K562 (cell line): ENCODE measurements at regions not wholly inside any gene's neighbourhood (a gene's known extent, or its start where the extent isn't known, plus 50 kb on each side); places are given as distances from the start of the nearest gene placed in this dataset.

Source experiments
- ATAC-seq: fragments of 200-7000 bp; cut with Tn5 transposase; 3 replicates; pipeline ENCODE4 v1.9.1; 2020; ENCODE audit warnings: moderate library complexity
- BruUV-seq: library from RNA; stranded (reverse); fragments of 400-500 nt; replicated peaks from 2 replicates; lab custom pipeline; 2021; lab: Mats Ljungman, UMichigan
- CTCF ChIA-PET: fragments of 300-600 bp; formaldehyde crosslinking; extraction: SDS; loops from one replicate; lab custom pipeline; 2021; ENCODE audit warnings: low intra/inter-chr PET ratio; lab: Yijun Ruan, JAX
- POLR2A ChIA-PET: fragments of 300-600, 350-650 bp; sonication (Branson Sonifier 250); formaldehyde crosslinking; extraction: SDS; loops from one replicate; lab custom pipeline; 2021; ENCODE audit warnings: antibody characterized with exemption, inconsistent platforms; lab: Yijun Ruan, JAX
- DNase-seq, 4 experiments: peaks; one replicate each; pipeline versions ENCODE4 v3.0.0 to v3.0.0-alpha.2; 2011 to 2018; ENCODE audit warnings: low spot score in 3 of 4, mixed read lengths in 3 of 4; ENCODE audit errors: extremely low read depth in 1 of 4
- FAIRE-seq: peaks from 2 replicates; lab custom pipeline; 2011; peaks lifted over from hg19 to GRCh38; lab: Jason Lieb, UNC
- H2AFZ ChIP-seq: 2 replicates; pipeline ENCODE4 v1.6.0; 2011; ENCODE audit warnings: low read depth, low read length, control low read depth, inconsistent platforms
- H3K27ac ChIP-seq: fragments of 200-600 bp; 3 replicates; pipeline ENCODE4 v1.8.0; 2011; ENCODE audit warnings: low read depth, mild to moderate bottlenecking, control low read depth, inconsistent platforms, low read length, moderate library complexity, mixed read lengths; ENCODE audit errors: extremely low read depth
- H3K27me3 ChIP-seq, 2 experiments: fragments of 300-600 bp in 1 of 2; 2 replicates in 1 of 2; 3 replicates in 1 of 2; pipeline versions ENCODE4 v1.6.0 to v1.8.0; 2011; ENCODE audit warnings: inconsistent platforms in 2 of 2, low read length in 2 of 2, mild to moderate bottlenecking in 1 of 2, mixed read lengths in 1 of 2, moderate library complexity in 1 of 2; ENCODE audit not compliant: control insufficient read depth in 2 of 2, insufficient read depth in 2 of 2
- H3K36me3 ChIP-seq: fragments of 300-600 bp; 3 replicates; pipeline ENCODE4 v1.8.0; 2011; ENCODE audit warnings: mild to moderate bottlenecking, low read length, inconsistent platforms; ENCODE audit not compliant: control insufficient read depth, insufficient read depth
- H3K4me1 ChIP-seq, 2 experiments: fragments of 200-600 bp in 1 of 2; replicated peaks in 1 of 2; 2 replicates in 1 of 2; 3 replicates in 1 of 2; pipeline versions ENCODE4 v1.5.1 to v1.8.0; 2011; ENCODE audit warnings: inconsistent platforms in 2 of 2, low read length in 2 of 2, mild to moderate bottlenecking in 1 of 2, mixed read lengths in 1 of 2, moderate library complexity in 1 of 2; ENCODE audit not compliant: control insufficient read depth in 2 of 2, insufficient read depth in 2 of 2
- H3K4me2 ChIP-seq: 2 replicates; pipeline ENCODE4 v1.6.1; 2011; ENCODE audit warnings: low read length, control low read depth, inconsistent platforms, mixed read lengths; ENCODE audit not compliant: insufficient read depth
- H3K4me3 ChIP-seq: fragments of 200-600 bp; sonication (generic), shearing (Covaris generic); 2 replicates; pipeline ENCODE4 v1.5.1; 2016; ENCODE audit warnings: control low read depth, inconsistent platforms
- H3K79me2 ChIP-seq: fragments of 200-600 bp; 3 replicates; pipeline ENCODE4 v1.8.0; 2011; ENCODE audit warnings: low read length, inconsistent platforms; ENCODE audit not compliant: control insufficient read depth, insufficient read depth
- H3K9ac ChIP-seq, 2 experiments: 2 replicates each; pipeline versions ENCODE4 v1.6.0 to v1.6.1; 2011; ENCODE audit warnings: low read depth in 2 of 2, low read length in 2 of 2, control low read depth in 1 of 2, inconsistent platforms in 1 of 2, mild to moderate bottlenecking in 1 of 2, mixed read lengths in 1 of 2; ENCODE audit not compliant: insufficient read depth in 1 of 2
- H3K9me1 ChIP-seq: one replicate; pipeline ENCODE4 v1.6.0; 2011; ENCODE audit warnings: inconsistent platforms, mild to moderate bottlenecking, low read length, moderate library complexity; ENCODE audit not compliant: control insufficient read depth, insufficient read depth
- H3K9me3 ChIP-seq: replicated peaks from 2 replicates; pipeline ENCODE4 v1.5.1; 2011; ENCODE audit warnings: low read depth, low read length, inconsistent platforms; ENCODE audit not compliant: control insufficient read depth, insufficient read depth
- H4K20me1 ChIP-seq: replicated peaks from 2 replicates; pipeline ENCODE4 v1.6.1; 2011; ENCODE audit warnings: low read length, inconsistent platforms, mixed read lengths; ENCODE audit not compliant: control insufficient read depth, insufficient read depth
- ARID2 ChIP-seq: fragments of 450-650 bp; IDR thresholded peaks from 2 replicates; pipeline ENCODE4 v1.6.1; 2017; ENCODE audit warnings: antibody characterized with exemption, mild to moderate bottlenecking
- CBX1 ChIP-seq: sonication (generic); IDR thresholded peaks from 2 replicates; pipeline ENCODE4 v1.6.1; 2016; ENCODE audit warnings: antibody characterized with exemption, low read depth, mild to moderate bottlenecking
- CREB5 ChIP-seq: fragments of 250-450 bp; sonication (Bioruptor Pico); IDR thresholded peaks from 2 replicates; pipeline ENCODE4 v1.5.0; 2020; ENCODE audit warnings: mild to moderate bottlenecking
- GTF2E2 ChIP-seq: fragments of 200-800 bp; sonication (Bioruptor generic); IDR thresholded peaks from 2 replicates; pipeline ENCODE4 v1.6.1; 2016; ENCODE audit warnings: missing genetic modification characterization, missing compliant biosample characterization
- HIVEP1 ChIP-seq: fragments of 250-450 bp; sonication (Bioruptor Pico); IDR thresholded peaks from 2 replicates; pipeline ENCODE4 v1.4.0; 2020; ENCODE audit warnings: mild to moderate bottlenecking
- JUN ChIP-seq, 2 experiments: sonication (generic) in 1 of 2; formaldehyde crosslinking in 1 of 2; IDR thresholded peaks; 2 replicates each; pipeline versions ENCODE4 v1.6.1 to v1.8.0; 2012 to 2022; ENCODE audit warnings: borderline replicate concordance in 2 of 2, mild to moderate bottlenecking in 2 of 2, improper control_type of control experiment in 1 of 2, low read depth in 1 of 2, low read length in 1 of 2, missing genetic modification reagents in 1 of 2
- NFXL1 ChIP-seq: fragments of 450-650 bp; formaldehyde crosslinking; IDR thresholded peaks from 2 replicates; pipeline ENCODE4 v1.4.0; 2021; ENCODE audit warnings: mild to moderate bottlenecking
- NR3C1 ChIP-seq: sonication (generic); formaldehyde crosslinking; IDR thresholded peaks from 2 replicates; pipeline ENCODE4 v1.8.1; 2022; ENCODE audit warnings: missing genetic modification reagents
- RBFOX2 ChIP-seq: fragments of 200-400 bp; formaldehyde crosslinking; IDR thresholded peaks from 2 replicates; pipeline ENCODE4 v1.6.1; 2017; ENCODE audit warnings: low read depth, mild to moderate bottlenecking, low read length, moderate library complexity
- RCOR1 ChIP-seq, 2 experiments: IDR thresholded peaks; 2 replicates each; pipeline ENCODE4 v1.6.1; 2012; ENCODE audit warnings: low read depth in 2 of 2, low read length in 2 of 2, borderline replicate concordance in 1 of 2, improper control_type of control experiment in 1 of 2
- STAG1 ChIP-seq: sonication (generic); formaldehyde crosslinking; IDR thresholded peaks from 2 replicates; pipeline ENCODE4 v1.5.0; 2020; ENCODE audit warnings: missing genetic modification reagents, borderline replicate concordance
- ZNF436 ChIP-seq: fragments of 250-450, 450-650 bp; sonication (Bioruptor Pico); formaldehyde crosslinking; IDR thresholded peaks from 2 replicates; pipeline ENCODE4 v1.7.0; 2020; ENCODE audit warnings: mild to moderate bottlenecking
- ZNF717 ChIP-seq: fragments of 250-450 bp; sonication (Bioruptor Pico); IDR thresholded peaks from 2 replicates; pipeline ENCODE4 v1.5.0; 2021
- ZZZ3 ChIP-seq: fragments of 450-650 bp; IDR thresholded peaks from 2 replicates; pipeline ENCODE4 v1.6.1; 2016; ENCODE audit warnings: antibody characterized with exemption, mild to moderate bottlenecking, moderate library complexity
- WGBS: fragments of 100-300 bp; shearing (Covaris generic); methylation state at CpG from one replicate; pipeline ENCODE4 v1.1.6; 2016; ENCODE audit warnings: low coverage, mixed read lengths; ENCODE audit not compliant: insufficient coverage; ENCODE audit errors: missing lambda C conversion rate; 5-methylcytosine and 5-hydroxymethylcytosine counted together
- in situ Hi-C: fragments of 300-500 bp; cut with MboI; formaldehyde crosslinking; loops from 4 replicates; pipeline ENCODE4 v1.15.0; 2018; ENCODE audit warnings: inconsistent platforms, mixed read lengths
- intact Hi-C: fragments of 100-400 bp; cut with micrococcal nuclease; formaldehyde crosslinking; loops from 2 replicates; pipeline ENCODE4 v1.14.2; 2022
- TF ChIP-seq, protein P1 (sequence below): sonication (generic); formaldehyde crosslinking; IDR thresholded peaks from 2 replicates; pipeline ENCODE4 v1.8.0; 2023; ENCODE audit warnings: mild to moderate bottlenecking, missing genetic modification reagents
- TF ChIP-seq, protein P2 (sequence below): sonication (generic); formaldehyde crosslinking; IDR thresholded peaks from 2 replicates; pipeline ENCODE4 v1.9.0; 2022; ENCODE audit warnings: mild to moderate bottlenecking, missing genetic modification reagents

GRCh38 chr3:106710596-106710995, 666.6 kb upstream of the CCDC54 start:
- in situ Hi-C loops: no loop called here
- CTCF ChIA-PET: no interaction called here
- no peak for FAIRE-seq

More at GRCh38 chr3:106710596-106710995, 666.6 kb upstream of the CCDC54 start:
- Histone ChIP-seq H3K4me2 (no peak overlapping the region), H3K9ac (no peak overlapping the region), H3K4me3 (no peak overlapping the region), H4K20me1 (no peaks in the 10 kb centered on the region), H3K4me1 (no peaks in the 10 kb centered on the region), H3K9me3 (no peaks in the 10 kb centered on the region), H3K27ac (no peak overlapping the region), H3K27me3 (no peaks in the 10 kb centered on the region), H3K9me1 (no peaks in the 10 kb centered on the region), H2AFZ (no peak overlapping the region), H3K79me2 (no peaks in the 10 kb centered on the region), H3K36me3 (no peaks in the 10 kb centered on the region)
- TF ChIP-seq GTF2E2 (tag) (no peak), RBFOX2 (no peak), JUN (IDR thresholded peaks at IDR 0.05; ENCODE audit: borderline replicate concordance, low read depth, low read length) (no peak), JUN (CRISPR knock-in tag; IDR thresholded peaks at IDR 0.05; ENCODE audit: borderline replicate concordance) (no peak), HIVEP1 (CRISPR knock-in tag) (no peak), STAG1 (no peak), ZZZ3 (no peak), ZNF717 (no peak), NR3C1 (CRISPR knock-in tag) (no peak), NFXL1 (CRISPR knock-in tag) (no peak), ZNF436 (CRISPR knock-in tag) (no peak), RCOR1 (IDR thresholded peaks at IDR 0.05; ENCODE audit: borderline replicate concordance in 1 of 2, low read depth in 2 of 2, low read length in 2 of 2) (no peak), CREB5 (CRISPR knock-in tag) (no peak), ARID2 (no peak), CBX1 (no peak)
- TF ChIP-seq, protein P1, sequence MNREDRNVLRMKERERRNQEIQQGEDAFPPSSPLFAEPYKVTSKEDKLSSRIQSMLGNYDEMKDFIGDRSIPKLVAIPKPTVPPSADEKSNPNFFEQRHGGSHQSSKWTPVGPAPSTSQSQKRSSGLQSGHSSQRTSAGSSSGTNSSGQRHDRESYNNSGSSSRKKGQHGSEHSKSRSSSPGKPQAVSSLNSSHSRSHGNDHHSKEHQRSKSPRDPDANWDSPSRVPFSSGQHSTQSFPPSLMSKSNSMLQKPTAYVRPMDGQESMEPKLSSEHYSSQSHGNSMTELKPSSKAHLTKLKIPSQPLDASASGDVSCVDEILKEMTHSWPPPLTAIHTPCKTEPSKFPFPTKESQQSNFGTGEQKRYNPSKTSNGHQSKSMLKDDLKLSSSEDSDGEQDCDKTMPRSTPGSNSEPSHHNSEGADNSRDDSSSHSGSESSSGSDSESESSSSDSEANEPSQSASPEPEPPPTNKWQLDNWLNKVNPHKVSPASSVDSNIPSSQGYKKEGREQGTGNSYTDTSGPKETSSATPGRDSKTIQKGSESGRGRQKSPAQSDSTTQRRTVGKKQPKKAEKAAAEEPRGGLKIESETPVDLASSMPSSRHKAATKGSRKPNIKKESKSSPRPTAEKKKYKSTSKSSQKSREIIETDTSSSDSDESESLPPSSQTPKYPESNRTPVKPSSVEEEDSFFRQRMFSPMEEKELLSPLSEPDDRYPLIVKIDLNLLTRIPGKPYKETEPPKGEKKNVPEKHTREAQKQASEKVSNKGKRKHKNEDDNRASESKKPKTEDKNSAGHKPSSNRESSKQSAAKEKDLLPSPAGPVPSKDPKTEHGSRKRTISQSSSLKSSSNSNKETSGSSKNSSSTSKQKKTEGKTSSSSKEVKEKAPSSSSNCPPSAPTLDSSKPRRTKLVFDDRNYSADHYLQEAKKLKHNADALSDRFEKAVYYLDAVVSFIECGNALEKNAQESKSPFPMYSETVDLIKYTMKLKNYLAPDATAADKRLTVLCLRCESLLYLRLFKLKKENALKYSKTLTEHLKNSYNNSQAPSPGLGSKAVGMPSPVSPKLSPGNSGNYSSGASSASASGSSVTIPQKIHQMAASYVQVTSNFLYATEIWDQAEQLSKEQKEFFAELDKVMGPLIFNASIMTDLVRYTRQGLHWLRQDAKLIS: no peak
- TF ChIP-seq, protein P2, sequence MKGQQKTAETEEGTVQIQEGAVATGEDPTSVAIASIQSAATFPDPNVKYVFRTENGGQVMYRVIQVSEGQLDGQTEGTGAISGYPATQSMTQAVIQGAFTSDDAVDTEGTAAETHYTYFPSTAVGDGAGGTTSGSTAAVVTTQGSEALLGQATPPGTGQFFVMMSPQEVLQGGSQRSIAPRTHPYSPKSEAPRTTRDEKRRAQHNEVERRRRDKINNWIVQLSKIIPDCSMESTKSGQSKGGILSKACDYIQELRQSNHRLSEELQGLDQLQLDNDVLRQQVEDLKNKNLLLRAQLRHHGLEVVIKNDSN (CRISPR knock-in tag): no peak
- DNase-seq (no peak), ATAC-seq (no peak)
- 0% methylated on average over 3 of the region's 3 CpGs for WGBS
- intact Hi-C loops: no loop called here
- POLR2A ChIA-PET: no interaction called here
- BruUV-seq: no TSS peak
